Suppressor macrophage treated with lipopolysaccharide for 4 hours (primary cell): ENCODE measurements at regions not wholly inside any gene's neighbourhood (a gene's known extent, or its start where the extent isn't known, plus 50 kb on each side); places are given as distances from the start of the nearest gene placed in this dataset.
"Not testable (repeated sequence)": the region's sequence is repeated elsewhere in the genome, so short reads cannot be mapped to it uniquely, and the experiment has no call there.

Experiments
- DNase-seq: peaks from one replicate; pipeline ENCODE4 v3.0.0-alpha.2; 2020

DNA sequence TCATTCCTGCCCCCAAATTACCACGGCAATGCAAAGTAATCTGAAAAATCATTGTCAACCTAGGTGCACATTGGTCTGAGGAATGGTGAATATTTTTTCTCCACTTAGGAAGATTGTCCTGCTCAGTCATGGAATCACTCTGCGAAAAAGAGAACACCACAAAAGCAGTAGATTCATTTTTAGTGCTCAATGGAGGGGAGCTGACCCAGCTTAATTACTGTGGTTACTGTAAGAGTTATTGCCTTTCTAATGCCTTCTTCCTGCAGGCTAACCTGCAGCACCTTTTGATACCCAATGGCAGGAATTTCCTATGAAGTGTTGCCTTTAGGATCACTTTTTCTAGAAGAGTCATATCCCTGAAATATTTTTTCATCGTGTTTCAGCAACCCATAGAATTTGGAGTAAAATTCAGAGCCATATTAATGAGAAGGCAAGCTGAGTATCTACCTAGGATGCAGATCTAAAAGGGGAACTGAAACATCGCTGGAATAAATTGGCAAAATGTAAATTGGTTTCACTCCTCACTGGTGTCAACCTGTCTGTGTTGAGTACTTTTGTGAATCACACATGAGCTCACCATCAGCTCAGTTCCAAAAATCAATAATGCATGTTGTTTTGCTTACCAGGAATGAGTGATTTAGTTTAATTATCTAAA is 464.5 kb downstream of the CSNK1G3 start:
- no peak for DNase-seq

- DNase-seq, result not testable (repeated sequence)
These were observed 463.5 kb downstream of the CSNK1G3 start for GRCh38 chr5:123975521-123975920.

- DNase-seq, result no peak
These were observed 454.8 kb downstream of the CSNK1G3 start for GRCh38 chr5:123966781-123967180.

GRCh38 chr5:123965626-123966025 is 453.6 kb downstream of the CSNK1G3 start:
- DNase-seq, result no peak

- DNase-seq, result no peak
These were observed 452.9 kb downstream of the CSNK1G3 start for GRCh38 chr5:123964884-123965283.

DNA sequence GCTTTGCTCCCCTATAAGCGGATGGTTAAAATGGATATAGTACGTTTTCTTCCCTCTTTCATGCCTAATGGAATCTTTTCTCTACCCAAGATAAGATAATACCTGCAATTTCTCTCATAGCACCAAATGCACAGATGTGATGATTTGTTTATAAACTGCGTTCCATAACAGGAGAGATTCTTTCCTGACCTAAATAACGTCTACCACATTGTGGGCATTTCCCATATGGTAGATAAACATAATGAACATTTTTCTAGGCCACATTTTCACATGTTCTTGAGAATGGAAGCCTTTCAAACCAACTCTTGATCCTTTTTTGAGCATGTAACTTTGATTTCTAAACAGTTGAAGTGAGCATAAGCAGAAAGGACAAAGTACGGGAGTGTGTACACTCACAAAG is 448.5 kb downstream of the CSNK1G3 start:
- no peak for DNase-seq

- no peak for DNase-seq
These were observed 439.6 kb downstream of the CSNK1G3 start for GRCh38 chr5:123951582-123951977.

- DNase-seq, result no peak
These were observed 439.0 kb downstream of the CSNK1G3 start for GRCh38 chr5:123950701-123951581.

DNA sequence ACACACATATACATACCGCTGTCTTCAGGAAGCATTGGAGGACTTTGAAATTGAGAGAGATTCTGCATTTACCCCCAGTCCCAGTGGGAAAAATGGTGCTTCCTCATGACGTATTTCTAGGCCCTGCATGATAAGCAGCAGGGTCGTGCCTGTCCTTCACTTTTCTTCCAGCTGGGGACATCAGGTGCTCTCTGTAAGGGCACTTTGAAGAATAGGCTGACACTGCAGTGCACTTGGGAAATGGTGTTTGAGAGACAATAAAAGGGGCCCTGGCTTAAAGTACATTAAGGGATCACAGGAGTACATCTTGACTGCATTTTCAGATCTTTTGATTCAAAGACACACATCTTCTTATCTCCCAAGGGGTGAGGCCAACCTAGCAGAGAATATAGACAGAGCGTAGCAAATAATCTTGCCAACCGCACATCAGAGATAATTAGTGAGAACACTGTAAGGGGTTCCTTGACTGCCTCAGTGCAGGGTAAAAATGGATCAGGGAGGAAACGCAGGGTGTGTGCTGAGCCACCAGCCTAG is 437.9 kb downstream of the CSNK1G3 start:
- DNase-seq, result no peak

DNA sequence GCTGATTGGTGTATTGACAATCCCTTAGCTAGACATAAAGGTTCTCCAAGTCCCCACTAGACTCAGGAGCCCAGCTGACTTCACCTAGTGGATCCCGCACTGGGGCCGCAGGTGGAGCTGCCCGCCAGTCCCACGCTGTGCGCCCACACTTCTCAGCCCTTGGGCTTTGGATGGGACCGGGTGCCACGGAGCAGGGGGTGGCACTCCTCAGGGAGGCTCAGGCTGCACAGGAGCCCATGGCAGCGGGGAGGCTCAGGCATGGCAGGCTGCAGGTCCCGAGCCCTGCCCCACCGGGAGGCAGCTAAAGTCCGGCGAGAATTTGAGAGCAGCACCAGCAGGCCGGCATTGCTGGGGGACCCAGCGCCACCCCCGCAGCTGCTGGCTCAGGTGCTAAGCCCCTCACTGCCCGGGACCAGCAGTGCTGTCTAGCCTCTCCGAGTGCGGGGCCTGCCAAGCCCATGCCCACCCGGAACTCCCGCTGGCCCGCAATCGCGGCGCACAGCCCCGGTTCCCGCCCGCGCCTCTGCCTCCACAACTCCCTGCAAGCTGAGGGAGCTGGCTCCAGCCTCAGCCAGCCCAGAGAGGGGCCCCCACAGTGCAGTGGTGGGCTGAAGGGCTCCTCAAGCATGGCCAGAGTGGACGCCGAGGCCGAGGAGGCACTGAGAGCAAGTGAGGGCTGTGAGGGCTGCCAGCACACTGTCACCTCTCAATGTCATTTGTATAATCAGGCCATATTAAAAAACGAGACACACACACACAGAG is 437.2 kb downstream of the CSNK1G3 start:
- DNase-seq, result no peak

DNA sequence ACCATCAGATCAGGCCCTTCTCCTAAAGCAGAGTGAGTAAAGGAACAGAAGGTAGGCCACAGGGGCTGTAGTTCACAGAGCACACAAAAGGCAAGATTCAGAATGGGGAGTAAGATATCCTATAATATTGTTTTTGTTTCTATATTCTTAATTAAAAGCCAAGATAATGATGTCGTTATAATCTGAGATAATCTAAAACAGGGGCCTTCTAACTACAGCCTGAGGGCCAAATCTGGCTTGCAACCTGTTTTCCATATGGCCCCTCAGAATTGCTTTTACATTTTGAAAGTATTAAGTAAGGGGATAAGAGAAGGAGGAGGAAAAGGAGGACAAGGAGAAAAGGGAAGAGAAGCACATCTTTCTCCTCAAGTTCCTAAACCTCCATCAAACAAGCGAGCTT is 435.8 kb downstream of the CSNK1G3 start:
- DNase-seq, result no peak

- no peak for DNase-seq
These were observed 433.6 kb downstream of the CSNK1G3 start for GRCh38 chr5:123945548-123945947.

DNA sequence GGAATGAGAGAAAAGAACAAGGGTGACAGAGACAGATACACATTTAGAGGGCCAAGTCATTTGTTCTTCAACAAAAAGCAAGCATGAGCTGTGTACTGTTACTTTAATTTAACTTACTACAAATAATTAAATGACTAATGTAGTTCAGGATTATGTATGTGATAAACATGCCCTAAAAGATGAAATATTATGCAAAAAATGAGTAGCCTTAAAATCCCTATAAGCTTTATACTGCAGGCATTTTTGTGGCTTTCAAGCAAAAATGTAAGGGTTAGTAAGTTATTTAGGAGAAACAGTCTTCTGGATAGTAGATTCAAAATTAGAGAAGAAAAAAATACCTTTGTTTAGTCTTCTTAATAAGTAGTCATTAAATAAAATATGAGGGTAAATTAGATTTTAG is 431.2 kb downstream of the CSNK1G3 start:
- DNase-seq, result no peak

DNA sequence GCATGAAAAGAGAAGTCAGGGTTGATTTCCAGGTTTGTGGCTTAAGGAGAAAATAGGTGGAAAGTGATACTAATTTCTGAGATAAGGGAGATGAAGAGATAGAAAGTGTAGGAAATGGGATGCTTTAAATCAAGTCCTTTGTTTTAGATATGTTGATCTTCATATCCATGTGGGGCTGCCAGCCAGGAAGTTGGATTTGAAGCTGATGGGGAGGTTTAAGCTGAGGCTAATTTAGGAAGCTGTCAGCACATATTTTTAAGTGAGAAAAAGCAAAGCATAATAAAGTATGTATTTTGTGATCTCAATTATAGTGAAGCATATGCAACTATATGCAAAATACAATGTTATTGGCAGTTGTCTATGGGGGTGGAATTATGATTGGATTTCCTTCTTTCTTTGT is 428.4 kb downstream of the CSNK1G3 start:
- no peak for DNase-seq

DNA sequence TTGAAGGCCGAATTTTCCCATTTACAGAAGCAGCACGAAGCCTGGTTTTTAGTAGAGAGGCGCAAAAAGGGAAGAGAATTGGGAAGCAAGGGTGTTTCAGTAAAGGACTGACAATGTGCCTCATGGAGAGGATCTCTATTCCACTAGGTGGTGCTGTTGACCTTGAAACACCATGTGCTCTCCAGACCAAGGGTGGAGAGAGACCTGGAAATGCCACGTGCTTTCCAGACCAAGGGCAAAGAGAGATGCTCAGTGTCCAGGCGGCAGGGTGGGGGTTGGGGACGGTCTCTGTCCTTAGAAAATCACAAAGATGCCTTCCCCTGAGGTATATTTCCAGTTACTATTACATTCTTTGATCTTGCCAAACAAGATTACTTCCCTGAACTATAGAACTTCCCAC is 425.3 kb downstream of the CSNK1G3 start:
- DNase-seq, result peak; percentile 36

- DNase-seq, result no peak
These were observed 424.6 kb downstream of the CSNK1G3 start for GRCh38 chr5:123936548-123936947.

DNA sequence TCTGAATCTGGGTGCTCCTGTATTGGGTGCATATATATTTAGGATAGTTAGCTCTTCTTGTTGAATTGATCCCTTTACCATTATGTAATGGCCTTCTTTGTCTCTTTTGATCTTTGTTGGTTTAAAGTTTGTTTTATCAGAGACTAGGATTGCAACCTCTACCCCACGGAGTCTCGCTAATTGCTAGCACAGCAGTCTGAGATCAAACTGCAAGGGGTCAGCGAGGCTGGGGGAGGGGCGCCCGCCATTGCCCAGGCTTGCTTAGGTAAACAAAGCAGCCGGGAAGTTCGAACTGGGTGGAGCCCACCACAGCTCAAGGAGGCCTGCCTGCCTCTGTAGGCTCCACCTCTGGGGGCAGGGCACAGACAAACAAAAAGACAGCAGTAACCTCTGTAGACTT is 421.8 kb downstream of the CSNK1G3 start:
- DNase-seq, result not testable (repeated sequence)

- no peak for DNase-seq
These were observed 417.1 kb downstream of the CSNK1G3 start for GRCh38 chr5:123929055-123929474.

- no peak for DNase-seq
These were observed 416.4 kb downstream of the CSNK1G3 start for GRCh38 chr5:123928401-123928800.

GRCh38 chr5:123921193-123921592 is 409.2 kb downstream of the CSNK1G3 start:
- no peak for DNase-seq

GRCh38 chr5:123916345-123917121 is 404.6 kb downstream of the CSNK1G3 start:
- no peak for DNase-seq

DNA sequence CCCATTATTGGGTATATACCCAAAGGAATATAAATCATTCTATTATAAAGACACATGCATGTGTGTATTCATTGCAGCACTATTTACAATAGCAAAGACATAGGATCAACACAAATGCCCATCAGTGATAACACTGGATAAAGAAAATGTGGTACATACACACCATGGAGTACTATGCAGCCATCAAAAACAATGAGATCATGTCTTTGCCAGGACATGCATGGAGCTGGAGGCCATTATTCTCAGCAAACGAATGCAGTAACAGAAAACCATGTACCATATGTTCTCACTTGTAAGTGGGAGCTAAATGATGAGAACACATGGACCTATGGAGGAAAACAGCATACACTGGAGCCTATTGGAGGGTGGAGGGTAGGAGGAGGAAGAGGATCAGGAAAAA is 402.4 kb downstream of the CSNK1G3 start:
- DNase-seq, result no peak

GRCh38 chr5:123907349-123907748 is 395.4 kb downstream of the CSNK1G3 start:
- DNase-seq, result no peak
